ENCODE measurements at regions not wholly inside any gene's neighbourhood (a gene's known extent, or its start where the extent isn't known, plus 50 kb on each side); places are given as distances from the start of the nearest gene placed in this dataset.
"Not testable (repeated sequence)": the region's sequence is repeated elsewhere in the genome, so short reads cannot be mapped to it uniquely, and the experiment has no call there.

GRCh38 chr22:23501708-23502107 lies 78.4 kb downstream of the IGLL1 start:
- Histone ChIP-seq H3K4me3 (no peak overlapping the region), H3K27ac (no peak overlapping the region)

DNA sequence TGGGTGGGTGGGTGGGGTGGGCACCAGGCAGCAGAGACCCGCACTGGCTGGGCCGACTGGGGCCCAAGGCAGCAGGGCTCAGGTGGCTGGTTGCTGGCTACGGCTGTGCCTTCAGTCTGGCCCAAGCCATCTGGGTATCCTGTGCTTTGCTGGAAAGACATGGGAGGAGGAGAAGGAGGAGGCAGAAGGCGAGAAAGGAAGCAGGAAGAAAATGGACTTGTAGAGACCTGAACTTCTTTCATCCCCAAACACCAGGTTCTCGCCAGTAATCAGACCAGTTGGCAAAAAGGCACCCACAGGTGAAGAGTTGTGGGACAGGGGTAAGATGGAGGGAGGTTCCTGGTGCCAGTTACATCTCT lies 78.8 kb downstream of the IGLL1 start:
- no peak overlapping the region for H3K4me3 ChIP-seq
- peak overlapping the region in 3 of 21 experiments; percentile 28 to 63 (median 44) for H3K27ac ChIP-seq

GRCh38 chr22:23500508-23501260 lies 79.4 kb downstream of the IGLL1 start:
- no peak overlapping the region for H3K4me3 ChIP-seq
- peak overlapping the region in 4 of 21 experiments; percentile 25 to 63 (median 36) for H3K27ac ChIP-seq

GRCh38 chr22:23499845-23500500 lies 80.1 kb downstream of the IGLL1 start:
- H3K27ac ChIP-seq: no peak overlapping the region
- no peak overlapping the region for H3K4me3 ChIP-seq

GRCh38 chr22:23498811-23499798 lies 81.0 kb downstream of the IGLL1 start:
- no peak overlapping the region for H3K4me3 ChIP-seq
- H3K27ac ChIP-seq: no peak overlapping the region

DNA sequence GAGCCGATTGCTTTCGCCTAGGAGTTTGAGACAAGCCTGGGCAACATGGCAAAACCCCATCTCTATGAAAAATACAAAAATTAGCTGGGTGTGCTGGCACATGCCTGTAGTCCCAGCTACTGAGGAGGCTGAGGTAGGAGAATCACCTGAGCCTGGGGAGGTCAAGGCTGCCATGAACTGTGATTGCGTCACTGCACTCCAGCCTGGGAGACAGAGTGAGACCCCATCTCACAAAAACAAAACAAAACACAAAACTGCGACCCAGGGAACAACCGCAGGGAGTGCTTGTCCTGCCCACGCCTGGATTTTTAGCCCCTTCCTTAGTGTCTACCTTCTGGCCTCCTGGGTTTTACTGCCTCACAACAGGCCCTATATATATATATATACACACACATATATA lies 82.2 kb downstream of the IGLL1 start:
- H3K27ac ChIP-seq, H3K4me3 ChIP-seq: not testable (repeated sequence)

DNA sequence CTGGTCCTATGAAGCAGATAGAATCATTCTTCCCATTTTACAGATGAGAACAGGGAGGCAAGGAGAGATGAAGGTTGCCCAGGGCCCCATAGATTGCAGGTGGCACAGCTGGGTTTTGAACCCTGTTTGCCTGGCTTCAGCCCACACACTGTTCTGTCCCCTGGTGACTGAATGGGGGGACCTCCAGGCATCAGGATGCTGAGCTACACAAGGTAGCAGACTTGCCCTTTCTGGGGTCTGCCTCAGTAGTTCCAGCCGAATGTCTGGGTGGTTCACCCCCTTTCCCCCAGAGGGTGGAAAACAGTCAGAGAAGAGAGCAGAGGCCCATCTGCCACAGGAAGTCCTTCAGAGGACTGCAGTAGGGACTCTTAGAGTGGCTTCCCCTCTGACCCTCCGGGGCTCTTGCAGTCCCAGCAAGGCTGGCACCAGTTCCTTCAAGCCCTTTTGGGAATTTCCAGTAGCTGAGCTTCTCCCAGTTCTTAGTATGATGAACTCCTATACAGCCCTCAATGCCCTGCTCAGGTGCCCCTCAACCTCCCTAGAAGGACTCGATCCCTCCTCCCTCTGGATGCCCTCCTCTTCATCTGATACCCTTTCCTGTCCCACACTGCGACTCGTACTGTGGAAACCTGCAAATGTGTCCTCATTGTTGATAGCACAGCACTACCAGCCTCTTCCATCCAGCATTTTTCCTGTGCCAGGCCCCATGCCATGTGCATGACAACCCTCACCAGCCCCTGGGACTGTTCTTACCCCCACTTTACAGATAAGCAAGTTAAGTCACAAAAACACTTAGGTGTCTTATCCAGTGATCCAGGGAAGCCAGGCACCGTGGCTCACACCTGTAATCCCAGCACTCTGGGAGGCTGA lies 82.8 kb downstream of the IGLL1 start:
- H3K4me3 ChIP-seq: no peak overlapping the region
- H3K27ac ChIP-seq: no peak overlapping the region

- H3K27ac ChIP-seq: no peak overlapping the region
Observed at GRCh38 chr22:23496445-23496833, 83.7 kb downstream of the IGLL1 start.

GRCh38 chr22:23495614-23496444 lies 84.3 kb downstream of the IGLL1 start:
- Histone ChIP-seq H3K27ac (no peak overlapping the region), H3K4me3 (no peak overlapping the region)

More at GRCh38 chr22:23496445-23496833, 83.7 kb downstream of the IGLL1 start:
- no peak overlapping the region for H3K4me3 ChIP-seq

GRCh38 chr22:23494930-23495266 lies 85.2 kb downstream of the IGLL1 start:
- no peak overlapping the region for H3K4me3 ChIP-seq

DNA sequence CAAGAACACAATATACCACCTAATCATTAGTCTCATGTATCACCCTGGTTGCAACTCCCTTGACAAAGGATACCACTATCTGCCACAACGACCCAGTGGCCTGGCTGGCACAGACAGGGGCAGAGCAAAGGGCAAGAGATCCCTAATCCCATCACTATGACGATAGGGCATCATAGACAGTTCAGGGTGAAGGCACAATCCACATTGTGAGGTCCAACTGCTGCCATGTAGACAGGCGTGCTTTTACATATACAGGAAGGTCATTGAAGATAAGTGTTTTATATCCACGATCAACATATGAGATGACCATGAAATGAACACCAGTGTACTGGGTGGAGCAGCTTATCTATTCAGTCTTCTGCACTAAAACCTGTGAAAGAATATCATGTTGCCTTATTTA lies 94.6 kb downstream of the IGLL1 start:
- Histone ChIP-seq H3K4me3 (no peak overlapping the region), H3K27ac (no peak overlapping the region)

More at GRCh38 chr22:23494930-23495266, 85.2 kb downstream of the IGLL1 start:
- H3K27ac ChIP-seq: no peak overlapping the region

DNA sequence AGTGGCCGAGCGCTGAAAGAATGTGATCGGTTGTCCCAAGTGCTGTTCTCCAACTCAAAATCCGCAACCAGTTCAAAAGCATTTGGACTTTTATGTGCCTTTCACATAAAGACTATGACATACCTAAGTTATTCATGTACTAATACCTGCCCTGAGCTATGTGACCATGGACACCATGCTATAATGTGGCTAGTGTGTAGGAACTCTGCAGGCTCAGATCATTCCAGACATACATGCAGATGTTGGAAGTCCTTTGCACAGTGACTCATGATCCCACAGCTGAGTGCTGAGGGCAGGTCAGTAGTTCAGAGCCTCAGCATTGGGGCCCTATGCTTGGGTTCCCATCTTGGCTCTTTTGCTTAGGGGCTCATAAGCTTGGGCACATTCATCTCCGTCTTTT lies 95.4 kb downstream of the IGLL1 start:
- H3K27ac ChIP-seq: no peak overlapping the region
- H3K4me3 ChIP-seq: no peak overlapping the region

GRCh38 chr22:23481369-23481768 lies 98.7 kb downstream of the IGLL1 start:
- Histone ChIP-seq H3K27ac (no peak overlapping the region), H3K4me3 (no peak overlapping the region)

- Histone ChIP-seq H3K4me3 (no peak overlapping the region), H3K27ac (no peak overlapping the region)
Observed at GRCh38 chr22:23478175-23478574, 101.9 kb downstream of the IGLL1 start.

GRCh38 chr22:23474531-23474930 lies 105.6 kb downstream of the IGLL1 start:
- not testable (repeated sequence) for H3K27ac ChIP-seq, H3K4me3 ChIP-seq

DNA sequence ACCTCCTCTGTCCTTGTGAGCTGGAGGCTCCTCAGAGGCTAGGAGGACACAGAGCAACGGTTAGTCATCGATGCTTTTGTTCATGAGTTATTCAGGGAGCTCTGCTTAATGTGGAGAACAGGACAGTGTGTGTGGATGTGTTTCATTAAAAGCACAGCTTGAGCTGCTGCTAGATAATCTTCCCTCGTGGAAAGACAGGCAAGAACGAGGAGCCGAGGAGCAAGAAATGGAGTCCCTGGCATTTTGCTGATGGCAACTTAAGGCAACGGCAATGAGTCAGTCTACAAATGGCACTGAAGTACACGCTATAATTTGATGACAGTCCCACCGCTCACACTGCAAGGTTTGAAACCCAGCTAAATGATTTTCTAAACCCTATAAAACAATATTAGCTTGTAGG lies 106.2 kb downstream of the IGLL1 start:
- no peak overlapping the region for H3K4me3 ChIP-seq
- no peak overlapping the region for H3K27ac ChIP-seq

DNA sequence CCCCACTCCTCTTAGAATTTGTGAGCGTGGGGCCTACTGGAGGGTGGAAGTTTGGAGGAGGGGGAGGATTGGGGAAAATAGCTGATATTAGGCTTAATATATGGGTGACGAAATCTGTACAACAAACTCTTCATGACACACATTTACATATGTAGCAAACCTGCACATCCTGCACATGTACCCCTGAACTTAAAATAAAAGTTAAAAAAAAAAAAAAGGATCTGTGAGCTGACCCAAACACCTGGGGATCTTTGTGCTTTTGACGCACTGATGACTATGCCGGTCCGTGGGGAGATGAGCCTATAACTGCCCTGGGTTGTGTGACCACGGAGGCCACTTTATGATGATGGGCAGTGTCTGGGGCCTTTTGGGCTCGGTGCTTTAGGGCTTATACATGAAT lies 107.7 kb downstream of the IGLL1 start:
- H3K4me3 ChIP-seq: not testable (repeated sequence)

GRCh38 chr22:23471698-23472097 lies 108.4 kb downstream of the IGLL1 start:
- H3K4me3 ChIP-seq: no peak overlapping the region
- H3K27ac ChIP-seq: no peak overlapping the region

More for the DNA sequence above, 107.7 kb downstream of the IGLL1 start:
- H3K27ac ChIP-seq: not testable (repeated sequence)
